ENCODE measurements at regions not wholly inside any gene's neighbourhood (a gene's known extent, or its start where the extent isn't known, plus 50 kb on each side); places are given as distances from the start of the nearest gene placed in this dataset.

- Mint-ChIP-seq H3K27me3 (ENCODE audit: low read depth) (0 out of 2 replicates have a peak, but pooled peaks cover 5% of the 10 kb centered on the region), H3K36me3 (ENCODE audit: insufficient read depth in 1 of 3, low read depth in 3 of 3) (no peaks in the 10 kb centered on the region; a peak in 1 of 7 replicates), H3K4me3 (no peak overlapping the region), H3K27ac (no peak overlapping the region), H3K4me1 (peaks cover 33 to 35% of the 10 kb centered on the region in 2 experiments), H3K9me3 (peaks cover 0 to 4% of the 10 kb centered on the region in 2 experiments; a peak in 1 of 5 replicates)
- no peaks in the 10 kb centered on the region for H3K23me2 ChIP-seq (ENCODE audit: insufficient read length, low read depth, low read length, poor library complexity, severe bottlenecking)
- H2BK120ac ChIP-seq (ENCODE audit: low read depth, low read length, poor library complexity, severe bottlenecking): no peak overlapping the region
- no peaks in the 10 kb centered on the region for H3K9me3 ChIP-seq (ENCODE audit: control insufficient read depth, low read depth, low read length)
- no peak overlapping the region for H2AFZ ChIP-seq (ENCODE audit: low read length)
- H2BK15ac ChIP-seq (ENCODE audit: low read depth, low read length): no peak overlapping the region
- H3K4ac ChIP-seq (ENCODE audit: low read depth, low read length): no peak overlapping the region
- no peak overlapping the region for H3K9ac ChIP-seq (ENCODE audit: extremely low read depth, insufficient read length, low read length)
- H4K20me1 ChIP-seq (ENCODE audit: control insufficient read depth, insufficient read depth, insufficient read length): no peaks in the 10 kb centered on the region
- H3K4me1 ChIP-seq (ENCODE audit: insufficient read depth, low read length): peaks cover 4% of the 10 kb centered on the region; the same call in 1 of the 2 replicates
- no peaks in the 10 kb centered on the region for H3K79me1 ChIP-seq (ENCODE audit: insufficient read depth, low read depth, low read length, poor library complexity, severe bottlenecking)
- no peak overlapping the region for H3K56ac ChIP-seq (ENCODE audit: insufficient read length, low read depth, low read length)
- H3T11ph ChIP-seq (ENCODE audit: low read length): no peak overlapping the region
- H3K14ac ChIP-seq (ENCODE audit: insufficient read depth, low read length): no peak overlapping the region
- no peaks in the 10 kb centered on the region for H3K27me3 ChIP-seq (ENCODE audit: insufficient read depth, low read length)
- H3K4me2 ChIP-seq (ENCODE audit: insufficient read depth, insufficient read length, low read length): no peak overlapping the region
- H2BK5ac ChIP-seq (ENCODE audit: insufficient read length, low read length): no peak overlapping the region
- DNase-seq: no peak
- no peak overlapping the region for H3K23ac ChIP-seq (ENCODE audit: insufficient read length, low read depth, low read length)
- H4K91ac ChIP-seq (ENCODE audit: insufficient read length, low read depth, low read length): no peak overlapping the region
- WGBS (ENCODE audit: extremely low coverage, insufficient read length, low lambda C conversion rate): no CpG with 5 or more reads among the region's 9 CpGs
- H4K5ac ChIP-seq (ENCODE audit: insufficient read length, low read depth, low read length): no peak overlapping the region
- no peak overlapping the region for H3K27ac ChIP-seq (ENCODE audit: insufficient read length, low read depth, low read length)
- H2BK20ac ChIP-seq (ENCODE audit: low read depth, low read length, poor library complexity, severe bottlenecking): no peak overlapping the region
- H2AK5ac ChIP-seq (ENCODE audit: insufficient read length, low read length): no peak overlapping the region
- H2BK12ac ChIP-seq (ENCODE audit: insufficient read length, low read depth, low read length): no peak overlapping the region
- no peak for TF ChIP-seq CTCF (conservative IDR thresholded peaks at IDR 0.05)
- H3K79me2 ChIP-seq (ENCODE audit: insufficient read depth, low read length): no peaks in the 10 kb centered on the region
- no peak overlapping the region for H3K18ac ChIP-seq (ENCODE audit: insufficient read length, low read depth, low read length)
- H4K8ac ChIP-seq (replicated peaks; ENCODE audit: insufficient read length, low read depth, low read length): no peak overlapping the region
These were observed 122.3 kb upstream of the IRF2BP2 start for GRCh38 chr1:234732260-234732659.

Data from H9 (cell line).